GM23338 (cell line): ENCODE measurements at regions not wholly inside any gene's neighbourhood (a gene's known extent, or its start where the extent isn't known, plus 50 kb on each side); places are given as distances from the start of the nearest gene placed in this dataset.

Experiments
- ATAC-seq: fragments of 200-7000 bp; cut with Tn5 transposase; 3 replicates; pipeline ENCODE4 v1.9.1; 2020
- DNase-seq: peaks from one replicate; pipeline ENCODE4 v3.0.0-alpha.2; 2015; ENCODE audit warnings: low spot score
- H2AFZ ChIP-seq: fragments of 200-600 bp; sonication (generic); 2 replicates; pipeline ENCODE4 v1.8.0; 2016; ENCODE audit warnings: antibody characterized with exemption, mild to moderate bottlenecking, moderate library complexity
- H3F3A ChIP-seq: fragments of 200-600 bp; sonication (generic); replicated peaks from 2 replicates; pipeline ENCODE4 v1.8.0; 2017; ENCODE audit warnings: antibody characterized with exemption, mixed run types, low read depth
- H3K27ac ChIP-seq: fragments of 200-600 bp; sonication (generic); 2 replicates; pipeline ENCODE4 v1.6.1; 2016; ENCODE audit warnings: low read depth
- H3K27me3 ChIP-seq: fragments of 200-600 bp; sonication (generic); 2 replicates; pipeline ENCODE4 v1.8.0; 2016; ENCODE audit warnings: mild to moderate bottlenecking, mixed run types, moderate library complexity; ENCODE audit not compliant: insufficient read depth
- H3K36me3 ChIP-seq: fragments of 200-600 bp; sonication (generic); 2 replicates; pipeline ENCODE4 v1.8.0; 2016; ENCODE audit warnings: mild to moderate bottlenecking; ENCODE audit not compliant: insufficient read depth
- H3K4me1 ChIP-seq: fragments of 200-600 bp; sonication (generic); 2 replicates; pipeline ENCODE4 v1.8.0; 2016; ENCODE audit warnings: mild to moderate bottlenecking, moderate library complexity; ENCODE audit not compliant: insufficient read depth
- H3K4me2 ChIP-seq: fragments of 200-600 bp; sonication (generic); 2 replicates; pipeline ENCODE4 v1.7.1; 2017; ENCODE audit warnings: mixed run types
- H3K4me3 ChIP-seq: fragments of 200-600 bp; sonication (generic); 2 replicates; pipeline ENCODE4 v1.6.1; 2016; ENCODE audit warnings: mixed run types
- H3K79me2 ChIP-seq: fragments of 200-600 bp; sonication (generic); replicated peaks from 2 replicates; pipeline ENCODE4 v1.8.0; 2017; ENCODE audit warnings: mild to moderate bottlenecking; ENCODE audit not compliant: insufficient read depth
- H3K9me2 ChIP-seq: fragments of 200-600 bp; sonication (generic); 2 replicates; pipeline ENCODE4 v1.8.0; 2017; ENCODE audit not compliant: insufficient read depth
- H4K20me1 ChIP-seq: fragments of 200-600 bp; sonication (generic); replicated peaks from 2 replicates; pipeline ENCODE4 v1.8.0; 2017; ENCODE audit warnings: mild to moderate bottlenecking; ENCODE audit not compliant: insufficient read depth
- H3K27ac Mint-ChIP-seq: 2 replicates; pipeline ENCODE4 v1.8.0; 2020; ENCODE audit warnings: inconsistent platforms, mild to moderate bottlenecking, moderate library complexity, mixed read lengths
- H3K27me3 Mint-ChIP-seq: 3 replicates; pipeline ENCODE4 v1.8.0; 2022; ENCODE audit warnings: low read depth, mild to moderate bottlenecking, moderate library complexity, mixed read lengths, inconsistent platforms; ENCODE audit not compliant: insufficient read depth, poor library complexity
- H3K36me3 Mint-ChIP-seq: 3 replicates; pipeline ENCODE4 v1.8.0; 2021; ENCODE audit warnings: low read depth, mild to moderate bottlenecking, inconsistent platforms, moderate library complexity, mixed read lengths
- H3K4me1 Mint-ChIP-seq: 3 replicates; pipeline ENCODE4 v1.8.0; 2020; ENCODE audit warnings: mild to moderate bottlenecking, inconsistent platforms, mixed read lengths
- H3K4me3 Mint-ChIP-seq: 3 replicates; pipeline ENCODE4 v1.8.0; 2021; ENCODE audit warnings: moderate library complexity, mild to moderate bottlenecking, inconsistent platforms, mixed read lengths
- H3K9me3 Mint-ChIP-seq: 3 replicates; pipeline ENCODE4 v1.8.0; 2020; ENCODE audit warnings: moderate library complexity, mild to moderate bottlenecking, inconsistent platforms, mixed read lengths
- CREB1 ChIP-seq: fragments of 250-450 bp; sonication (Bioruptor Pico); IDR thresholded peaks from 2 replicates; pipeline ENCODE4 v1.5.0; 2020; ENCODE audit warnings: low read depth, mild to moderate bottlenecking, moderate library complexity
- EZH2 ChIP-seq: fragments of 200-600 bp; sonication (generic); IDR thresholded peaks from one replicate; pipeline ENCODE4 v1.8.0; 2017; ENCODE audit warnings: antibody characterized with exemption, mild to moderate bottlenecking, low read depth; ENCODE audit not compliant: unreplicated experiment
- EZH2phosphoT487 ChIP-seq: fragments of 200-600 bp; sonication (generic); IDR thresholded peaks from one replicate; pipeline ENCODE4 v1.8.1; 2018; ENCODE audit warnings: antibody characterized with exemption; ENCODE audit not compliant: unreplicated experiment
- JUNB ChIP-seq: IDR thresholded peaks from one replicate; pipeline ENCODE4 v1.6.1; 2016; ENCODE audit warnings: antibody characterized with exemption; ENCODE audit not compliant: unreplicated experiment
- NANOG ChIP-seq: IDR thresholded peaks from 2 replicates; pipeline ENCODE4 v1.6.1; 2016; ENCODE audit warnings: antibody characterized with exemption, borderline replicate concordance
- POLR2AphosphoS5 ChIP-seq: IDR thresholded peaks from 2 replicates; pipeline ENCODE4 v1.6.1; 2016; ENCODE audit warnings: antibody characterized with exemption, low read depth
- STAT1 ChIP-seq: IDR thresholded peaks from one replicate; pipeline ENCODE4 v1.6.1; 2016; ENCODE audit warnings: antibody characterized with exemption; ENCODE audit not compliant: unreplicated experiment
- ZNF114 ChIP-seq: fragments of 250-450 bp; sonication (Bioruptor Pico); IDR thresholded peaks from 2 replicates; pipeline ENCODE4 v1.5.0; 2020; ENCODE audit warnings: mild to moderate bottlenecking, moderate library complexity
- ZNF331 ChIP-seq: fragments of 250-450 bp; sonication (Bioruptor Pico); IDR thresholded peaks from 2 replicates; pipeline ENCODE4 v1.5.0; 2020; ENCODE audit warnings: low read depth, mild to moderate bottlenecking, moderate library complexity
- TF ChIP-seq, protein P1 (sequence below): IDR thresholded peaks from one replicate; pipeline ENCODE4 v1.6.1; 2018; ENCODE audit warnings: antibody characterized with exemption; ENCODE audit not compliant: unreplicated experiment
- TF ChIP-seq, protein P2 (sequence below): fragments of 250-450 bp; sonication (Bioruptor Pico); IDR thresholded peaks from 2 replicates; pipeline ENCODE4 v1.5.0; 2020; ENCODE audit warnings: mild to moderate bottlenecking, moderate library complexity
- TF ChIP-seq, protein P3 (sequence below): IDR thresholded peaks from 2 replicates; pipeline ENCODE4 v1.6.1; 2016; ENCODE audit warnings: antibody characterized with exemption
- TF ChIP-seq, protein P4 (sequence below), 2 experiments: fragments of 200-600 bp in 1 of 2; sonication (generic) in 1 of 2; conservative IDR thresholded peaks; 2 replicates each; pipeline versions ENCODE4 v1.5.1 to v1.6.1; 2016 to 2017; ENCODE audit warnings: antibody characterized with exemption in 2 of 2, low read depth in 2 of 2, mild to moderate bottlenecking in 2 of 2, moderate library complexity in 1 of 2

DNA sequence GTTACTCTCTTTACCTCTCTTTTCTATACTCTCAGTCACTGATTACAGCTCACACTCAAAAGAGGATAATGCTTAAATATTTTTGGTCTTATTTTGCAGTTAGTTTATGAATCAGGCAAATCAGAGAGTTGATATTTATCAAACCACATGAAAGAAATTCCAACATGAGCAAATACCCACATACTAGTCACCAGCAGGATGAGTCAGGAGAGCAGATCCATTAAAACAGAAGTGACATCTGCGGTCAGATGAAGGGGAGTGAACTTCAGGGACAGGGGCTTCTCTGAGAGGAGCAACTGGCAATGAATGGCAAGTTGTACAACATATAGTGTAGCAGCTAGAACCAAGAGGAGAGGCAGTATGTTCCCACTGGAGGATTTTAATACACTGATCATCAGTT is 258.7 kb downstream of the SYT10 start:
- Histone ChIP-seq H3K4me2 (no peak overlapping the region), H3K9me2 (0 out of 2 replicates have a peak, but pooled peaks cover 8% of the 10 kb centered on the region), H4K20me1 (no peaks in the 10 kb centered on the region), H2AFZ (no peak overlapping the region), H3K4me3 (no peak overlapping the region), H3K36me3 (no peaks in the 10 kb centered on the region), H3F3A (no peaks in the 10 kb centered on the region), H3K4me1 (no peaks in the 10 kb centered on the region), H3K27ac (no peak overlapping the region), H3K27me3 (no peaks in the 10 kb centered on the region), H3K79me2 (no peaks in the 10 kb centered on the region)
- H3K27ac Mint-ChIP-seq = no peak overlapping the region
- TF ChIP-seq ZNF114 = no peak
- no peak for TF ChIP-seq NANOG
- TF ChIP-seq EZH2 = no peak
- TF ChIP-seq, protein P1, sequence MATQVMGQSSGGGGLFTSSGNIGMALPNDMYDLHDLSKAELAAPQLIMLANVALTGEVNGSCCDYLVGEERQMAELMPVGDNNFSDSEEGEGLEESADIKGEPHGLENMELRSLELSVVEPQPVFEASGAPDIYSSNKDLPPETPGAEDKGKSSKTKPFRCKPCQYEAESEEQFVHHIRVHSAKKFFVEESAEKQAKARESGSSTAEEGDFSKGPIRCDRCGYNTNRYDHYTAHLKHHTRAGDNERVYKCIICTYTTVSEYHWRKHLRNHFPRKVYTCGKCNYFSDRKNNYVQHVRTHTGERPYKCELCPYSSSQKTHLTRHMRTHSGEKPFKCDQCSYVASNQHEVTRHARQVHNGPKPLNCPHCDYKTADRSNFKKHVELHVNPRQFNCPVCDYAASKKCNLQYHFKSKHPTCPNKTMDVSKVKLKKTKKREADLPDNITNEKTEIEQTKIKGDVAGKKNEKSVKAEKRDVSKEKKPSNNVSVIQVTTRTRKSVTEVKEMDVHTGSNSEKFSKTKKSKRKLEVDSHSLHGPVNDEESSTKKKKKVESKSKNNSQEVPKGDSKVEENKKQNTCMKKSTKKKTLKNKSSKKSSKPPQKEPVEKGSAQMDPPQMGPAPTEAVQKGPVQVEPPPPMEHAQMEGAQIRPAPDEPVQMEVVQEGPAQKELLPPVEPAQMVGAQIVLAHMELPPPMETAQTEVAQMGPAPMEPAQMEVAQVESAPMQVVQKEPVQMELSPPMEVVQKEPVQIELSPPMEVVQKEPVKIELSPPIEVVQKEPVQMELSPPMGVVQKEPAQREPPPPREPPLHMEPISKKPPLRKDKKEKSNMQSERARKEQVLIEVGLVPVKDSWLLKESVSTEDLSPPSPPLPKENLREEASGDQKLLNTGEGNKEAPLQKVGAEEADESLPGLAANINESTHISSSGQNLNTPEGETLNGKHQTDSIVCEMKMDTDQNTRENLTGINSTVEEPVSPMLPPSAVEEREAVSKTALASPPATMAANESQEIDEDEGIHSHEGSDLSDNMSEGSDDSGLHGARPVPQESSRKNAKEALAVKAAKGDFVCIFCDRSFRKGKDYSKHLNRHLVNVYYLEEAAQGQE = no peak
- TF ChIP-seq EZH2phosphoT487 = no peak
- no peak for TF ChIP-seq ZNF331 (CRISPR knock-in tag)
- TF ChIP-seq CREB1 (CRISPR knock-in tag) = no peak
- TF ChIP-seq, protein P2, sequence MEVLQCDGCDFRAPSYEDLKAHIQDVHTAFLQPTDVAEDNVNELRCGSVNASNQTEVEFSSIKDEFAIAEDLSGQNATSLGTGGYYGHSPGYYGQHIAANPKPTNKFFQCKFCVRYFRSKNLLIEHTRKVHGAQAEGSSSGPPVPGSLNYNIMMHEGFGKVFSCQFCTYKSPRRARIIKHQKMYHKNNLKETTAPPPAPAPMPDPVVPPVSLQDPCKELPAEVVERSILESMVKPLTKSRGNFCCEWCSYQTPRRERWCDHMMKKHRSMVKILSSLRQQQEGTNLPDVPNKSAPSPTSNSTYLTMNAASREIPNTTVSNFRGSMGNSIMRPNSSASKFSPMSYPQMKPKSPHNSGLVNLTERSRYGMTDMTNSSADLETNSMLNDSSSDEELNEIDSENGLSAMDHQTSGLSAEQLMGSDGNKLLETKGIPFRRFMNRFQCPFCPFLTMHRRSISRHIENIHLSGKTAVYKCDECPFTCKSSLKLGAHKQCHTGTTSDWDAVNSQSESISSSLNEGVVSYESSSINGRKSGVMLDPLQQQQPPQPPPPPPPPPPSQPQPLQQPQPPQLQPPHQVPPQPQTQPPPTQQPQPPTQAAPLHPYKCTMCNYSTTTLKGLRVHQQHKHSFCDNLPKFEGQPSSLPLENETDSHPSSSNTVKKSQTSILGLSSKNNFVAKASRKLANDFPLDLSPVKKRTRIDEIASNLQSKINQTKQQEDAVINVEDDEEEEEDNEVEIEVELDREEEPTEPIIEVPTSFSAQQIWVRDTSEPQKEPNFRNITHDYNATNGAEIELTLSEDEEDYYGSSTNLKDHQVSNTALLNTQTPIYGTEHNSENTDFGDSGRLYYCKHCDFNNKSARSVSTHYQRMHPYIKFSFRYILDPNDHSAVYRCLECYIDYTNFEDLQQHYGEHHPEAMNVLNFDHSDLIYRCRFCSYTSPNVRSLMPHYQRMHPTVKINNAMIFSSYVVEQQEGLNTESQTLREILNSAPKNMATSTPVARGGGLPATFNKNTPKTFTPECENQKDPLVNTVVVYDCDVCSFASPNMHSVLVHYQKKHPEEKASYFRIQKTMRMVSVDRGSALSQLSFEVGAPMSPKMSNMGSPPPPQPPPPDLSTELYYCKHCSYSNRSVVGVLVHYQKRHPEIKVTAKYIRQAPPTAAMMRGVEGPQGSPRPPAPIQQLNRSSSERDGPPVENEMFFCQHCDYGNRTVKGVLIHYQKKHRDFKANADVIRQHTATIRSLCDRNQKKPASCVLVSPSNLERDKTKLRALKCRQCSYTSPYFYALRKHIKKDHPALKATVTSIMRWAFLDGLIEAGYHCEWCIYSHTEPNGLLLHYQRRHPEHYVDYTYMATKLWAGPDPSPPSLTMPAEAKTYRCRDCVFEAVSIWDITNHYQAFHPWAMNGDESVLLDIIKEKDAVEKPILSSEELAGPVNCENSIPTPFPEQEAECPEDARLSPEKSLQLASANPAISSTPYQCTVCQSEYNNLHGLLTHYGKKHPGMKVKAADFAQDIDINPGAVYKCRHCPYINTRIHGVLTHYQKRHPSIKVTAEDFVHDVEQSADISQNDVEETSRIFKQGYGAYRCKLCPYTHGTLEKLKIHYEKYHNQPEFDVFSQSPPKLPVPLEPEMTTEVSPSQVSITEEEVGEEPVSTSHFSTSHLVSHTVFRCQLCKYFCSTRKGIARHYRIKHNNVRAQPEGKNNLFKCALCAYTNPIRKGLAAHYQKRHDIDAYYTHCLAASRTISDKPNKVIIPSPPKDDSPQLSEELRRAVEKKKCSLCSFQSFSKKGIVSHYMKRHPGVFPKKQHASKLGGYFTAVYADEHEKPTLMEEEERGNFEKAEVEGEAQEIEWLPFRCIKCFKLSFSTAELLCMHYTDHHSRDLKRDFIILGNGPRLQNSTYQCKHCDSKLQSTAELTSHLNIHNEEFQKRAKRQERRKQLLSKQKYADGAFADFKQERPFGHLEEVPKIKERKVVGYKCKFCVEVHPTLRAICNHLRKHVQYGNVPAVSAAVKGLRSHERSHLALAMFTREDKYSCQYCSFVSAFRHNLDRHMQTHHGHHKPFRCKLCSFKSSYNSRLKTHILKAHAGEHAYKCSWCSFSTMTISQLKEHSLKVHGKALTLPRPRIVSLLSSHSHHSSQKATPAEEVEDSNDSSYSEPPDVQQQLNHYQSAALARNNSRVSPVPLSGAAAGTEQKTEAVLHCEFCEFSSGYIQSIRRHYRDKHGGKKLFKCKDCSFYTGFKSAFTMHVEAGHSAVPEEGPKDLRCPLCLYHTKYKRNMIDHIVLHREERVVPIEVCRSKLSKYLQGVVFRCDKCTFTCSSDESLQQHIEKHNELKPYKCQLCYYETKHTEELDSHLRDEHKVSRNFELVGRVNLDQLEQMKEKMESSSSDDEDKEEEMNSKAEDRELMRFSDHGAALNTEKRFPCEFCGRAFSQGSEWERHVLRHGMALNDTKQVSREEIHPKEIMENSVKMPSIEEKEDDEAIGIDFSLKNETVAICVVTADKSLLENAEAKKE (CRISPR knock-in tag) = no peak
- TF ChIP-seq, protein P3, sequence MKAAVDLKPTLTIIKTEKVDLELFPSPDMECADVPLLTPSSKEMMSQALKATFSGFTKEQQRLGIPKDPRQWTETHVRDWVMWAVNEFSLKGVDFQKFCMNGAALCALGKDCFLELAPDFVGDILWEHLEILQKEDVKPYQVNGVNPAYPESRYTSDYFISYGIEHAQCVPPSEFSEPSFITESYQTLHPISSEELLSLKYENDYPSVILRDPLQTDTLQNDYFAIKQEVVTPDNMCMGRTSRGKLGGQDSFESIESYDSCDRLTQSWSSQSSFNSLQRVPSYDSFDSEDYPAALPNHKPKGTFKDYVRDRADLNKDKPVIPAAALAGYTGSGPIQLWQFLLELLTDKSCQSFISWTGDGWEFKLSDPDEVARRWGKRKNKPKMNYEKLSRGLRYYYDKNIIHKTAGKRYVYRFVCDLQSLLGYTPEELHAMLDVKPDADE = no peak
- TF ChIP-seq POLR2AphosphoS5 = no peak
- TF ChIP-seq, protein P4, sequence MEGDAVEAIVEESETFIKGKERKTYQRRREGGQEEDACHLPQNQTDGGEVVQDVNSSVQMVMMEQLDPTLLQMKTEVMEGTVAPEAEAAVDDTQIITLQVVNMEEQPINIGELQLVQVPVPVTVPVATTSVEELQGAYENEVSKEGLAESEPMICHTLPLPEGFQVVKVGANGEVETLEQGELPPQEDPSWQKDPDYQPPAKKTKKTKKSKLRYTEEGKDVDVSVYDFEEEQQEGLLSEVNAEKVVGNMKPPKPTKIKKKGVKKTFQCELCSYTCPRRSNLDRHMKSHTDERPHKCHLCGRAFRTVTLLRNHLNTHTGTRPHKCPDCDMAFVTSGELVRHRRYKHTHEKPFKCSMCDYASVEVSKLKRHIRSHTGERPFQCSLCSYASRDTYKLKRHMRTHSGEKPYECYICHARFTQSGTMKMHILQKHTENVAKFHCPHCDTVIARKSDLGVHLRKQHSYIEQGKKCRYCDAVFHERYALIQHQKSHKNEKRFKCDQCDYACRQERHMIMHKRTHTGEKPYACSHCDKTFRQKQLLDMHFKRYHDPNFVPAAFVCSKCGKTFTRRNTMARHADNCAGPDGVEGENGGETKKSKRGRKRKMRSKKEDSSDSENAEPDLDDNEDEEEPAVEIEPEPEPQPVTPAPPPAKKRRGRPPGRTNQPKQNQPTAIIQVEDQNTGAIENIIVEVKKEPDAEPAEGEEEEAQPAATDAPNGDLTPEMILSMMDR (conservative IDR thresholded peaks at IDR 0.05; ENCODE audit: low read depth in 2 of 2) = no peak
- TF ChIP-seq JUNB = no peak
- TF ChIP-seq STAT1 = no peak
- DNase-seq = no peak
- no peaks in the 10 kb centered on the region for H3K36me3 Mint-ChIP-seq
- H3K9me3 Mint-ChIP-seq = peaks cover 13% of the 10 kb centered on the region
- peaks cover 2% of the 10 kb centered on the region for H3K27me3 Mint-ChIP-seq
- no peak for ATAC-seq
- H3K4me1 Mint-ChIP-seq = no peaks in the 10 kb centered on the region
- no peak overlapping the region for H3K4me3 Mint-ChIP-seq
